IMR-90 (cell line): ENCODE measurements at regions not wholly inside any gene's neighbourhood (a gene's known extent, or its start where the extent isn't known, plus 50 kb on each side); places are given as distances from the start of the nearest gene placed in this dataset.

Experiments used
- ATAC-seq: fragments of 200-7000 bp; cut with Tn5 transposase; 2 replicates; pipeline ENCODE4 v1.9.1; 2020; ENCODE audit warnings: low read depth, mild to moderate bottlenecking, moderate library complexity
- BruUV-seq: library from RNA; stranded (reverse); fragments of 400-500 nt; replicated peaks from 2 replicates; lab custom pipeline; 2021; lab: Mats Ljungman, UMichigan
- CTCF ChIA-PET: fragments of 300-600 bp; formaldehyde crosslinking; extraction: SDS; loops from one replicate; lab custom pipeline; 2021; ENCODE audit warnings: antibody characterized with exemption; lab: Yijun Ruan, JAX
- POLR2A ChIA-PET: fragments of 300-600 bp; sonication (Branson Sonifier 250); formaldehyde crosslinking; loops from one replicate; lab custom pipeline; 2022; ENCODE audit warnings: antibody characterized with exemption; ENCODE audit not compliant: unreplicated experiment; lab: Charles Lee
- DNase-seq: peaks from one replicate; pipeline ENCODE4 v3.0.0; 2013
- H2AFZ ChIP-seq: replicated peaks from 2 replicates; pipeline ENCODE3; 2013; ENCODE audit warnings: low read length, mild to moderate bottlenecking; ENCODE audit not compliant: poor library complexity
- H2AK5ac ChIP-seq: 2 replicates; pipeline ENCODE4 v1.6.1; 2013; ENCODE audit warnings: low read depth, low read length, inconsistent platforms
- H2AK9ac ChIP-seq: replicated peaks from 2 replicates; pipeline ENCODE3; 2013; ENCODE audit warnings: mild to moderate bottlenecking, low read depth, low read length, moderate library complexity; ENCODE audit not compliant: poor library complexity
- H2BK120ac ChIP-seq: 2 replicates; pipeline ENCODE4 v1.6.1; 2013; ENCODE audit warnings: low read depth, low read length, inconsistent platforms
- H2BK15ac ChIP-seq: 3 replicates; pipeline ENCODE4 v1.6.1; 2013; ENCODE audit warnings: low read depth, low read length, inconsistent platforms
- H2BK20ac ChIP-seq: 2 replicates; pipeline ENCODE4 v1.6.1; 2013; ENCODE audit warnings: low read depth, mild to moderate bottlenecking, inconsistent platforms, low read length, moderate library complexity
- H2BK5ac ChIP-seq: 2 replicates; pipeline ENCODE4 v1.6.1; 2013; ENCODE audit warnings: mild to moderate bottlenecking, low read depth, low read length, inconsistent platforms; ENCODE audit not compliant: poor library complexity, severe bottlenecking
- H3K14ac ChIP-seq: replicated peaks from 2 replicates; pipeline ENCODE4 v1.6.1; 2013; ENCODE audit warnings: low read depth, low read length, inconsistent platforms
- H3K18ac ChIP-seq: 2 replicates; pipeline ENCODE4 v1.6.1; 2013; ENCODE audit warnings: low read depth, low read length, control low read depth
- H3K23ac ChIP-seq: 2 replicates; pipeline ENCODE4 v1.6.1; 2013; ENCODE audit warnings: low read depth, low read length, inconsistent platforms
- H3K27ac ChIP-seq: 2 replicates; pipeline ENCODE4 v1.5.1; 2013; ENCODE audit warnings: mild to moderate bottlenecking, control low read depth, low read length; ENCODE audit not compliant: insufficient read depth
- H3K27me3 ChIP-seq: 2 replicates; pipeline ENCODE4 v1.6.1; 2013; ENCODE audit warnings: low read length; ENCODE audit not compliant: control insufficient read depth, insufficient read depth
- H3K36me3 ChIP-seq: 2 replicates; pipeline ENCODE4 v1.6.1; 2013; ENCODE audit warnings: low read length, mixed read lengths; ENCODE audit not compliant: control insufficient read depth, insufficient read depth
- H3K4ac ChIP-seq: 2 replicates; pipeline ENCODE4 v1.6.1; 2013; ENCODE audit warnings: low read depth, low read length, inconsistent platforms
- H3K4me1 ChIP-seq: 2 replicates; pipeline ENCODE4 v1.6.1; 2013; ENCODE audit warnings: low read length, mixed read lengths; ENCODE audit not compliant: control insufficient read depth, insufficient read depth
- H3K4me2 ChIP-seq: 2 replicates; pipeline ENCODE4 v1.6.1; 2013; ENCODE audit warnings: low read depth, mild to moderate bottlenecking, control low read depth, low read length, moderate library complexity
- H3K4me3 ChIP-seq: 2 replicates; pipeline ENCODE4 v1.5.1; 2013; ENCODE audit warnings: low read depth, mild to moderate bottlenecking, control low read depth, low read length, moderate library complexity; ENCODE audit not compliant: insufficient read depth
- H3K56ac ChIP-seq: 2 replicates; pipeline ENCODE4 v1.6.1; 2013; ENCODE audit warnings: low read length, inconsistent platforms; ENCODE audit not compliant: insufficient read depth; ENCODE audit errors: extremely low read depth
- H3K79me1 ChIP-seq, 2 experiments: 2 replicates each; pipeline ENCODE4 v1.6.1; 2013; ENCODE audit warnings: low read length in 2 of 2, inconsistent platforms in 1 of 2, low read depth in 1 of 2
- H3K9ac ChIP-seq: 2 replicates; pipeline ENCODE4 v1.6.1; 2013; ENCODE audit warnings: low read depth, low read length, control low read depth
- H3K9me1 ChIP-seq: 2 replicates; pipeline ENCODE4 v1.6.1; 2013; ENCODE audit warnings: low read length, inconsistent platforms; ENCODE audit not compliant: insufficient read depth
- H3K9me3 ChIP-seq: 2 replicates; pipeline ENCODE4 v1.6.1; 2013; ENCODE audit warnings: low read length; ENCODE audit not compliant: control insufficient read depth, insufficient read depth
- H4K20me1 ChIP-seq: 2 replicates; pipeline ENCODE4 v1.6.1; 2013; ENCODE audit warnings: low read length, inconsistent platforms; ENCODE audit not compliant: insufficient read depth
- H4K5ac ChIP-seq: 2 replicates; pipeline ENCODE4 v1.6.1; 2013; ENCODE audit warnings: mild to moderate bottlenecking, low read depth, low read length, control low read depth
- H4K8ac ChIP-seq, 2 experiments: 2 replicates each; pipeline ENCODE4 v1.6.1; 2013; ENCODE audit warnings: low read depth in 2 of 2, low read length in 2 of 2, control low read depth in 1 of 2, inconsistent platforms in 1 of 2
- H4K91ac ChIP-seq: 2 replicates; pipeline ENCODE4 v1.6.1; 2013; ENCODE audit warnings: low read depth, low read length, inconsistent platforms; ENCODE audit not compliant: insufficient read depth
- BHLHE40 ChIP-seq: fragments of 150-350 bp; IDR thresholded peaks from 2 replicates; pipeline ENCODE4 v1.6.1; 2016; ENCODE audit warnings: mild to moderate bottlenecking, low read depth, low read length
- CEBPB ChIP-seq: IDR thresholded peaks from 2 replicates; pipeline ENCODE4 v1.6.1; 2012; ENCODE audit warnings: low read depth, low read length, improper control_type of control experiment
- CHD1 ChIP-seq: IDR thresholded peaks from 2 replicates; pipeline ENCODE4 v1.6.1; 2012; ENCODE audit warnings: low read depth, low read length, improper control_type of control experiment
- CTCF ChIP-seq: conservative IDR thresholded peaks from 2 replicates; pipeline ENCODE4 v1.5.1; 2012; ENCODE audit warnings: mild to moderate bottlenecking, low read depth, low read length, improper control_type of control experiment
- ELK1 ChIP-seq: fragments of 150-350 bp; IDR thresholded peaks from 2 replicates; pipeline ENCODE4 v1.6.1; 2016; ENCODE audit warnings: low read depth, mild to moderate bottlenecking, low read length, moderate library complexity, borderline replicate concordance
- FOS ChIP-seq: fragments of 150-350 bp; IDR thresholded peaks from 2 replicates; pipeline ENCODE4 v1.6.1; 2016; ENCODE audit warnings: low read depth, low read length
- MAFK ChIP-seq: IDR thresholded peaks from 2 replicates; pipeline ENCODE4 v1.6.1; 2012; ENCODE audit warnings: low read depth, low read length, improper control_type of control experiment
- MAZ ChIP-seq: IDR thresholded peaks from 2 replicates; pipeline ENCODE4 v1.6.1; 2012; ENCODE audit warnings: low read depth, mild to moderate bottlenecking, low read length, improper control_type of control experiment, moderate library complexity, borderline replicate concordance
- MXI1 ChIP-seq: IDR thresholded peaks from 2 replicates; pipeline ENCODE4 v1.6.1; 2012; ENCODE audit warnings: low read depth, mild to moderate bottlenecking, low read length, moderate library complexity, borderline replicate concordance
- NFE2L2 ChIP-seq: fragments of 150-350 bp; IDR thresholded peaks from 2 replicates; pipeline ENCODE4 v1.6.1; 2016; ENCODE audit warnings: low read depth, mild to moderate bottlenecking, low read length
- POLR2A ChIP-seq: IDR thresholded peaks from 2 replicates; pipeline ENCODE4 v1.6.1; 2012; ENCODE audit warnings: mild to moderate bottlenecking, low read depth, low read length
- RCOR1 ChIP-seq: IDR thresholded peaks from 2 replicates; pipeline ENCODE4 v1.6.1; 2012; ENCODE audit warnings: mild to moderate bottlenecking, low read length, improper control_type of control experiment; ENCODE audit not compliant: insufficient replicate concordance
- RFX5 ChIP-seq: IDR thresholded peaks from 2 replicates; pipeline ENCODE4 v1.8.0; 2012; ENCODE audit warnings: low read depth, mild to moderate bottlenecking, low read length, moderate library complexity
- SMC3 ChIP-seq: fragments of 150-350 bp; IDR thresholded peaks from 2 replicates; pipeline ENCODE4 v1.6.1; 2016; ENCODE audit warnings: low read depth, mild to moderate bottlenecking, antibody characterized with exemption, low read length, moderate library complexity
- USF2 ChIP-seq: fragments of 150-350 bp; IDR thresholded peaks from 2 replicates; pipeline ENCODE4 v1.6.1; 2017; ENCODE audit warnings: mild to moderate bottlenecking, antibody characterized with exemption, low read length, low read depth
- WGBS, 2 experiments: methylation state at CpG; one replicate each; pipeline versions ENCODE4 v1.1.5 to v1.1.7; 2013; ENCODE audit warnings: missing lambda C conversion rate in 2 of 2; ENCODE audit not compliant: insufficient read length in 1 of 2; ENCODE audit errors: extremely low coverage in 2 of 2; 5-methylcytosine and 5-hydroxymethylcytosine counted together
- dilution Hi-C: fragments of 300-500 bp; cut with HindIII; formaldehyde crosslinking; loops from one replicate; pipeline ENCODE4 v1.14.3; 2018; ENCODE audit warnings: low sequenced_read_pairs; ENCODE audit not compliant: unreplicated experiment
- in situ Hi-C: fragments of 300-500 bp; cut with MboI; formaldehyde crosslinking; loops from 3 replicates; pipeline ENCODE4 v1.14.3; 2019; ENCODE audit warnings: low sequenced_read_pairs, inconsistent platforms, mixed read lengths
- intact Hi-C: fragments of 100-400 bp; cut with micrococcal nuclease; formaldehyde crosslinking; loops from 2 replicates; pipeline ENCODE4 v1.10.0; 2022

GRCh38 chr18:1825296-1825695, 746.0 kb downstream of the METTL4 start:
- dilution Hi-C loops (no loop called here), intact Hi-C loops (no loop called here), in situ Hi-C loops (no loop called here)
- no peaks in the 10 kb centered on the region for H3K4me1 ChIP-seq
- H3K79me1 ChIP-seq: no peaks in the 10 kb centered on the region
- no peak overlapping the region for H3K18ac ChIP-seq
- no peak for TF ChIP-seq MAZ
- no peak for TF ChIP-seq POLR2A
- no peak for TF ChIP-seq CHD1
- no peak for TF ChIP-seq ELK1
- TF ChIP-seq BHLHE40: no peak
- TF ChIP-seq CTCF: no peak
- TF ChIP-seq NFE2L2: no peak
- TF ChIP-seq SMC3: no peak
- no peak for TF ChIP-seq USF2
- TF ChIP-seq MXI1: no peak
- no peak for TF ChIP-seq RCOR1
- TF ChIP-seq FOS: no peak
- TF ChIP-seq RFX5: no peak
- no peak for TF ChIP-seq CEBPB
- no peak for TF ChIP-seq MAFK
- no peak overlapping the region for H2BK5ac ChIP-seq
- no peaks in the 10 kb centered on the region for H3K36me3 ChIP-seq
- no peak overlapping the region for H3K4ac ChIP-seq
- no peak overlapping the region for H2AK9ac ChIP-seq
- ATAC-seq (no peak), DNase-seq (no peak)
- no peak overlapping the region for H3K4me3 ChIP-seq
- H3K27ac ChIP-seq: no peak overlapping the region
- POLR2A ChIA-PET: no interaction called here
- CTCF ChIA-PET: no interaction called here
- H3K23ac ChIP-seq: no peak overlapping the region
- no peak overlapping the region for H4K8ac ChIP-seq
- H3K56ac ChIP-seq: no peak overlapping the region
- no TSS peak for BruUV-seq
- no peak overlapping the region for H2BK20ac ChIP-seq
- no peak overlapping the region for H3K9ac ChIP-seq
- no peaks in the 10 kb centered on the region for H4K20me1 ChIP-seq
- no peak overlapping the region for H4K91ac ChIP-seq
- no peak overlapping the region for H3K14ac ChIP-seq
- no CpG with 5 or more reads among the region's 2 CpGs for WGBS, 2 experiments
- H2BK120ac ChIP-seq: no peak overlapping the region
- H2AK5ac ChIP-seq: no peak overlapping the region
- H2AFZ ChIP-seq: no peak overlapping the region
- H3K9me1 ChIP-seq: no peaks in the 10 kb centered on the region
- H3K27me3 ChIP-seq: no peaks in the 10 kb centered on the region
- H4K5ac ChIP-seq: no peak overlapping the region
- H3K9me3 ChIP-seq: peaks cover 4% of the 10 kb centered on the region; the same call in 1 of the 2 replicates
- H3K4me2 ChIP-seq: no peak overlapping the region
- H2BK15ac ChIP-seq: no peak overlapping the region
